GM21723 (cell line): ENCODE measurements at regions not wholly inside any gene's neighbourhood (a gene's known extent, or its start where the extent isn't known, plus 50 kb on each side); places are given as distances from the start of the nearest gene placed in this dataset.

Experiments
- ATAC-seq: cut with Tn5 transposase; IDR thresholded peaks from one replicate; pipeline ENCODE4 v1.9.1; 2021; ENCODE audit warnings: mild to moderate bottlenecking, moderate library complexity; ENCODE audit not compliant: unreplicated experiment

DNA sequence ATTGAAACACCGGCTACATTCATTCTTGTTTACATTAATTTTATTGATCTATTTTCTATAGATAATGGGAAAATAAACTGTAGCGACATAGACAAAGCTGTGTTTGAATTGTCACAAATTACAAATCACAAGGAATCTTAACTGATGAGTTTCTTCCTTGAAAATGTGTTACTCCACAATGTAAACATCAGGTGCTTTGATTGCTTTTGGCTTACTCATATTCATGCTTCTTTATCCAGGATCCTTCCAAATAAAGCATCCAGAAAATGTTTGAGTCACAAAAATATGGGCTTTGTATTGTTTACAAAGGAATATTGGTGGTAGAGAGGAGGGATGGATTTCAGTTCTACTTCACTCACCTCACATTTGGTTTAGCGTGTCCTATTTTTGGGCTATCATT, 64.0 kb downstream of the BMP2 start:
- ATAC-seq, result no peak

DNA sequence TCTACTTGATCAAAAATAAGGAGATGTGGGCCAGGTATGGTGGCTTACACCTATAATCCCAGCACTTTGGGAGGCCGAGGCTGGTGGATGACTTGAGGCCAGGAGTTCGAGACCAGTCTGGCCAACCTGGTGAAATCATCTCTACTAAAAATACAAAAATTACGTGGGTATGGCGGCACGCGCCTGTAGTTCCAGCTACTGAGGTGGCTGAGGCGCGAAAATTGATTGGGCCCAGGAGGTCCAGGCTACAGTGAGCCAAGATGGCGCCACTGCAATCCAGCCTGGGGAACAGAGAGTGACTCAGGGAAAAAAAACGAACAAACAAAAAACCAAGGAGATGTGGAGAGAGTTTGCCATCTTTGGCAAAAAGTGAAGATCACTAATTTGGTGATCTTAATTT, 65.3 kb downstream of the BMP2 start:
- no peak for ATAC-seq

DNA sequence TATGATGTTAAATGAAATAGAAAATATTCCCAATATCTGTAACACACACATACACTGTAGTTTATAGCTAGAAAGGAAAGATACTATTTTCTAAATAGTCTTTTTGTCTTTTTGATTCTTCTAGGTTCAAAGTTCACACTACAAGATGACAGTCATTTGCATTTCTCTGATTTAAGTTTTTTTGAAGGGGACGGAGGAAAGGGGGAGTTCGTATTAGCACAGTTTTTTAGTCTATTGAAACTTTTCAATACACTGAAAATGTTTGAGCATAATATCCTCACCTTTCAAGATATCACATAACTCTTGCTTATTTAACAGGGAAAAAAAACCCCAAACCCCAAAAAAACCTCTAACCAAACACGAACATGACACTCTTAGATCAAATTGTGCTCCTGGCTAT, 68.1 kb downstream of the BMP2 start:
- no peak for ATAC-seq

DNA sequence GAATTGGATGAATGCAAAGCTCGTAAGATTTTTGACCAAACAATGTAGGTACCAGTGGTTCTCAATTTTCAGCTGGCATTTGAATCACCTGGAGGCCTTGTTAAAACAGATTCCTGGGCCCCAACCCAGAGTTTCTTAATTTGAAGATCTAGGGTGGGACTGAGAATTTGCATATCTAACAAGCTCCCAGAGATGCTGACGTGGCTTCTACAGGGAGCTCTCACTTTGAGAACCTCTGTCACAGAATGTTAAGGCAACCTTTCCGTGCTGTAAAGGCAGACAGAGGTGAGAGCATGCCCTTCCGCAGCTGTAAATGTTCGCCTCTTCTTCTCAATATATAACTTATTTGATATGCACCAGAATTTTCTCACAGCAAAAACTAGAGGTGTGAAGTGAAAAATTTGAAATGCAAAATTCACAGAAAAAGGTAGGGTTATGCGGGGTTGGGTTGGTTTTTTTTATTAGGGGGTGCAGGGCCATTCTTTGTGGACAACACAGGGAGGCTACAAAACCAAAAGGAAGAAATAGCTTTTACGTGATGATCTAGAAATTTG, 69.4 kb downstream of the BMP2 start:
- ATAC-seq, result no peak

DNA sequence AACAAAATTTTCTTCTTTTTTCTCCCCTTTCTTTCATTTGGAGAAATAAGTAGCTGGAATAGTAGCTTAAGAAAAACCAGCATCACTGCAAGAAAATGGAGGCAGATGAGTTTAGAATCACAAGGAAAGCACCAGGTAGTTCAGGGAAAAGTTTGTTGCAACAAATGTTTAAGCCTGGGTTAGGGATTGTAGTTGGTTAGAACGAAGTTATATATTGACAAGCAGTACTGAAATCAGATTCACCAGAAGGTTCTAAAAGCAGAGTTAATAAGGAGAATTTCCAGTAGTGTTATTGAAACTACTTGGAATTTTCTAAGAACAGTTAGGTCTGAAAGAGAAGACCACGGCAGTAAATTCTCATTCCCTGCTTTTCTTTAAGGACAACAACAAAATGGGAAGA, 70.2 kb downstream of the BMP2 start:
- ATAC-seq, result no peak

DNA sequence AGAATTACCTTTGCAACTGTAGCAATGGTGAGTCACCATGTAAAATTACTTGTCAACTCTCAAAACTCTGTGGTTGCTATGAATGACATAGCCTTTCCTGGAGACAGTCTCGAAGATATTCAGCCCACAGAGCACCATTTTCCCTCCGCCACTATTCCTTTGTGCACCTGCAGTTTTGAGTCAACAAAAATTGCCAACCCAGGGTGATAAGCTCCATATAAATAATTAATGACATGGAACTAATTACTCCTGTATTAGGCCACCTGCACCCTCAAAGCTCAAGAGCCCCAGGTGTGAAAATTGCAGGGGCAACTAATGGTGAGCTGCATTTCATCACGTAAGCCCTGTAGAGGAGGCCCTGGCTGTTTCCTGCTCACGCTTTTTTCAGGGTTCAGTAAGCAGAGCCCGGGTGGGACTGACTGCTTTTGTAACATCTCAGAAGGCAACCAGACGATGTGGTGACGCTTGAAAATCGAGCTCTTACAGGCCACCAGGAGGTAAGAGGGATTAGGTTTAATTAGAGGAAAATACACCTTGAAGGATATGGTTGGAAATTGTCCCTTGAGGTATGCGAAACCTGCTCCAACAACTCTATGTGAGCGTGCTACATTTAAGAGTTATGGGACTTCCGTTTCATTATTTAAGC, 70.8 kb downstream of the BMP2 start:
- ATAC-seq, result no peak

DNA sequence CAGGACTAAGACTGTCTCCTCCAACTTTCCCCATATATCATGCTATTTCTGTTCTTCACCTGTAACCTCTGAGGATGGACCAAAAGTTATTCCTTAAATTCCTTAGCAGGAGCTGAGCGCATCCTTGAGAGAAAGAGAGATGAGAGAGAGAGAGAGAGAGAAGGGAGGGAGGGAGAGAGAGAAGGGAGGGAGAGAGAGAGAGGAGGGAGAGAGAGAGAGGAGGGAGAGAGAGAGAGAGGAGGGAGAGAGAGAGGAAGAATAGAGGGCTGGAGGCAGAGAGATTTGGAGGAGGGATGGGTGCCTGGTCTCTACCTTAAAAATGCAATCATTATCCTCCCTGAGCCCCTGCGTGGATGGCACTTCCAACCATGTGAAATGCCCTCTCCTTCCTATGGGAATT, 73.6 kb downstream of the BMP2 start:
- ATAC-seq, result no peak

DNA sequence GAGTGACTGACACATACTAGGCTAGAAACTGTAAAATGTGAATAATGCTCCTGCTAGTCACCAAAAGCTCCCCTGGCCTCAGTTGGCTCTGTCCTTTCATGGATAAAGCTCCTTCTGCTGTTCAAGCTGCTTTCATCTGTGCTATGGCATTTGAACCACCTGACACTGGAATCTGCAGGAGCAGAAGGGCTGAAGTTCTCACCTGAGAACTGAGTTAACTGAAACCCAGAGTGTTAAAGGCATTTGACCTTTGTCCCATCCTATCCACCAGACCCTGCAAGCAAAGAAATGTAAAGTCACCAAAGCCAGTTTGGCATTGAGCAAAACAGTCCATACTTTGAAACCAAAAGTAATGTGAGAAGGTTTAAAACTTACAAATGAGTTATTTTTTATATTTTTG, 77.7 kb downstream of the BMP2 start:
- ATAC-seq, result no peak

DNA sequence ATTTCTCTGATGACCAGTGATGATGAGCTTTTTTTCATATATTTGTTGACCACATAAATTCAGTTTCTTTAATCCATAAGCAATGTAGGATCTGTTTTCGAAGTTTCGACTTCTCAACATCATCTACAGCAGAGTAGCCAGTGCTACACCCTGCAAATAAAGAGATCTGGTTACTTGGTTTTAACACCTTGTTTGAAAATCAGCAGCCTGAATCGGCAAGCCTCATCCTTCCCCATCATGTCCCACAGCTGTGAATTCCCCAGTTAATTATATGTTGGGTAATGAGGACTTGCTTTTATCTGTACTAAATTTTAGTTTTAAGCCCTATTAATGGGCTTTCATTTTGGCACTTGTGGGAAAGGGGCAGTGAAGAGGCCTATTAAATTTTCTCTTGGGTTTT, 80.6 kb downstream of the BMP2 start:
- ATAC-seq, result no peak

DNA sequence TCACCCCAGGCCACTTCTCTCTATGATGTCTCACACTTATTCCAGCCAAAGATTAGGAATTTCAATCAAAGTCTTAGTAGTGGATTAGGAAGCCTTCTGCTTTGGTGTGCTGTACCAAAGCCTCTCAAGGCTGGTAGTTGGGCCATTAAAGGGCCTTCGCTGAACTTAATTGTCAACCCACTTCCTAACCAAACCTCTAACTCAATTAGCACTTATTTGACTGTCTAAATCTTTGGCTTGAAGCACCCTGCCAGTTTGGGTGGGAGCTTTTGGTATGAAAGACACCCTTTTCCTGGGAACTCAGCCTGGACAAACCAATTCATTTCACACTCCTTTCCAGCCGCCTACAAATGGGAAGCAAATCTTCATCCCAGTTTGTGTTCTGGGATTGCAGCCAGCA, 81.5 kb downstream of the BMP2 start:
- ATAC-seq, result no peak

DNA sequence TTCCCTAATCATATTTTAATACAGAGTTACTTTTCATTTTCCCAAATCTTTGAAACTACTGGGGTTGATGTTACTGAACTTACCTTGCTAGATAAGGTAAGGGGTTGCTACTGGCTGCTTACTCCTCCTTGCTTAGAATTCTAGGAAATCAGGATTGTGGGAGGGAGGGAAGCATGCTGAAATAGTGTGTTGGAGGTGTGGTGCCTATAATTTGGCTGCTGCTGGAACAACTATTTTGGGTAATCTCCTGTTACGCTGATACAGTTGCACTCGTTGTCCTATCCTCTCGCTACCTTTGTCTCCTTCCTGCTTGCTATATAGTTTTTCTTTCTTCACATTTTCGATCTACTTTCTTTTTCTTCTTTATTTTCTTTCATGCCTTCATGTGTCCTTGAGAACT, 83.7 kb downstream of the BMP2 start:
- no peak for ATAC-seq

DNA sequence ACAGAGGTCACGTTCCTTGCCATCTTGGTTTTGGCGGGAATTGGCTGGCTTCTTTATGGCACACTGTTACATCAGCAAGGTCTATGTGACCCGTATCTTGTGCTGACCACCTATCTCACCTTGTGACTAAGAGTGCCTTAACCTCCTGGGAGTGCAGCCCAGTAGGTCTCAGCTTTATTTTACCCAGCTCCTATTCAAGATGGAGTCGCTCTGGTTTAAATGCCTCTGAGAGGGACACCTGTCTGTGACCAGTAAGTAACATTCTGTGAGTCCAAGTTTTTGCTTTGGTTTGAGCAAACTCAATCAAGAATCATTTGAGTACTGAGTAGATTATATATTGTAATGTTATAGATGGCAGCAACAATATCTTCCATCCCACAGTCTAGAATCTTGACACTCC, 85.0 kb downstream of the BMP2 start:
- no peak for ATAC-seq

DNA sequence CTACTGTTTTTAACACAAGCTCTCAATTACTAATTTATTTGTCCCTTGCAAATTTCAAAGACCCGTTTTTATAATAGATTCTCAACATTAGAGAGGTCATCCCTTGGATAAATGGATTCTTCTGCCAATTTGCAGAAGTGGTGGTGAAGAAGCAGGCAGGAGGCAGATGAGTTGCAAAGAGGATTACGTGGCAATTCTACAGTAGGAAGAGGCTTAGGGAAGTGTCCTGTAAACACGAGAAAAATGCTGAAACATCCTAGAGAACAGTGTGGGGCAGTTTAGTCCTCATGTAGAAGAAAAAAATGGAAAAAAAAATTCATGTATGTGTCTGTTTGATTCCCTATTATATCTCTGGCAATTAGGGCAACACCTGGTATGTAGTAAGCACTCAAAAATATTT, 87.6 kb downstream of the BMP2 start:
- no peak for ATAC-seq

DNA sequence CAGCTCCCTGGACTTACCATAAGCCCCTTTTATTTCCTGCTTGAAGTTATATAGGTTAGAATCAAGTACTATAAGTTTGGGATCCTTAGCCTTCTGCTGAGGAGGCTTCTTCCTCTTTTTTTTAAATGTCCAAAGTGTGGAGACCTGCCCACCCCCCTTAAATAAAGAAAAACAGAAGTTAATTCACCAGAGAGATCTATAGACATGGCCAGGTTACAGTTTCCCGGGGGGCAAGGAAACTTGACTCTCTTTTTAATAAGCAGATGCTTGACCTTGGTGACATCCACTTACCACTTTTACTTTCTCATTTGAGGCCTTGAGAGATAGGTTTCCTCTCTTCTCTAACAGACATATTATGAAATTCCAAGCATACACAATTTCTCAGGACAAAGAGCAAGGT, 88.3 kb downstream of the BMP2 start:
- no peak for ATAC-seq

DNA sequence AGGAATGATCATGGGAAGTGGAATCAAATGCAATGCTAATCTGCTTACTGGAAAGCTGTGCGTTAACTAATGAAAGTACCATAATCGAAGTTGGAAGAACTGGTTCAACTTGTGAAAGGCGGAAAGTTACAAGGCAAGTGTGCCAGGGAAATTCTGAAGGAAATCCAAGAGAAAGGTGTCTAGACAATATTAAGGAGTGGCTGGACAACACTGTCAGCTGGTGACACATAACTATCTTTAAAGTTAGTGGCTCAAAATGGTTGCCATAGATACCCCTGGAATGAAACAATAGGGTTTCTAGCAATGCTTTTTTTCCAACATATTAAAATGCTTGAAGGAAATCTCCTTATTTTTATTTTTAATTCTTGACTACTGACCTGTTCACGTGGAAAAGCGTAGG, 90.4 kb downstream of the BMP2 start:
- ATAC-seq, result no peak

DNA sequence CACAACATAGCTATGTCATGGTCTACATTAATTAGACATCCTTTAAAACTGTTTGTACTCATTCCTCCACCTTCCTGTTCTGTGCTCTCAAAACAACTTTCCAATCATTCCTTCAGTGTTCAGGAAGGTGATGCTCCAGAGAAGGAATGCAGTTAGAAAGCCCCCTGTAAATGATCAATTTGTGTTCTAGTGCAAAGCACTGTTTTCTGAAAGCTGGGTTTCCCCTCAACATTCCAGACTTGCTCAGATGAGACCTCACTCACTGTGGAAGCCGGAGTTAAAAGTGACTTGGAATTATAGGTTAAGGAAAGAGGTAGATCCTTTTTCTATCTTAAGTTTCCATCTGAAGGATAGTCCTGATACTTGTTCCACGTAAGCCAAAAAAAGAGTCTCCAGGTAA, 95.9 kb downstream of the BMP2 start:
- no peak for ATAC-seq

DNA sequence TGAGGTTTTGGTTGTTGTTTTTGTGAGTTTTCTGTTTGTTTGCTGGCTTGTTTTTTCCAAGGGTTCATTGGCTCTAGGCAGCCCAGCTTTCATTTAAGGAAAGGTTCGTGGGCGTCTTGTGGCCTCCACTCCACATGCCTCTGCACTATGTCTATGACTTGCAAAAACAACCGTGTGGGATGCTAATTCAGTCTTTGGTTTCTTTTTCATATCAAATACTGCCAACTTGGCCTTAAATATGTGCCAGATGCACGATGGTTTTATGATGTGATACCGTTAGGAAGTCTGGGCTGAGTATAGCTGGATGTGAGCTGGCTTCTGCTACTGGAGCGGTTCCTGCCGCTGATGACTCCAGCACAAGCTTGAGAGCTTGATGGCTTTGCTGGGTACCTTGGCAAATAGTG, 96.3 kb downstream of the BMP2 start:
- no peak for ATAC-seq

DNA sequence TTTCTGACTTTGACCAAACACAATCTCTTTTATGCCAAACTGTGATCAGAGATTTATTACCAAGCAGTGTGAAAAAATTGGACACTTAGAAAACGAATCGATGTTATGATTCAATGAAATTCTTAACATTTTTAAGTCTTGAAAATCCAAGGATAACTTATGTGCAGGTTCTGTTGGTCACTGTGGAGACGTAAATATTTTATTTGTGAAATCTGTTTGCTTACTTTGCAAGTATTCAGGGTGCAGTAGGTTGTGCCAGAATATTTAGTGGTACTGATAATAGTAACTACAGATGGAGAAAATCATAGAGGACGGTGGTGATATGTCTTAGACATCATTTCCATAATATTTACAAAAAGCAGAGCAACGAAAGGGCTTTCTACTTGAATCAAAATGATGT, 97.3 kb downstream of the BMP2 start:
- no peak for ATAC-seq

DNA sequence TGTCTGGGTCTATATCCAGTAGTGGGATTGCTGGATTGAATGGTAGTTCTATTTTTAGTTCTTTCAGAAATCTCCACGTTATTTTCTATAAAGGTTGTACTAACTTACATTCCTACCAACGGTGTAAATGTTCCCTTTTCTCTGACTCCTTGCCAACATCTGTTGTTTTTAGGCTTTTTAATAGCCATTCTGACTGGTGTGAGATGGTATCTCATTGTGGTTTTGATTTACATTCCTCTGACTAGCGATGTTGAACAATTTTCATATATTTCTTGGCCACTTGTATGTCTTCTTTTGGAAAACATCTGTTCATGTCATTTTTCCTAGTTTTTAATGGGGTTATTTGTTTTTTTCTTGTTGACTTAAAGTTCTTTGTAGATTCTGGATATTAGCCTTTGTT, 99.3 kb downstream of the BMP2 start:
- no peak for ATAC-seq

DNA sequence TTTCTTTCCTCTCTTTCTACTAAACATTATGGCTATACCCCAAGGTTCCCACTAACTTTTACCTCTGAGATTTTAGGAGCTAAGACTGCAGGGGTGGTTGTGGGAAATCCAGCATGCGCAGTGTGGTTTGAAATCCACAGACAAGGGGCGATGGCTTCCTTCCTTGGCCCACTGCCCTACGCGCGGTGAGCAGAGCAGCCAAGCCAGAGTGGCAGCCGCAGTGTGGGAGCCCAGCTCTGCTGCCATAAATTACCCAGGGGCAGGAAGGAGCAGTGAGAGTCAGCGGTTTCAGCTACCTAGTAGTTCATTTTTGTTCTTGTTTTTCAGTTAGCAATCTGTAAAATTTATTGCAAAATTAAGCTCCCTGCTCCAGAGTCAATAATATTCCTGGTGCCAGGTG, 101.4 kb downstream of the BMP2 start:
- ATAC-seq, result no peak

DNA sequence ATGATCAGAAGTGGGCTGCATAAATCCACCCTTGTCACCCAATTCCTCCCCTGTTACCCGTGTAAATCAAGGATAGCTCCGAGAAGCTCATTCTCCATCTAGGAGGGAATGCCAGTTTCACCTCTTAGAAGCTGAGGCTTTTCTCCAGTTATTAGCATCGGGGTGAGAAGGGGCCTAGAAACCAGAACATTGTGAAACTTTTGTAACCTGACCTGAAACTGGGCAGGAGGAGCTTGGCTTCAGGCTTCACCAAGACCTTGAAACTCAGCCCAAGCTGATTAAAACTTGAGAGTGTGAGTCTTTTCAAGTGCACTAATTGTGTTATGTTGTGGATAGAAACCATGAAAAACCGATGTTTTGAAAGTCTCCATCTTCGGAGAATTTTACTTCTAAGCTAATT, 103.1 kb downstream of the BMP2 start:
- no peak for ATAC-seq

DNA sequence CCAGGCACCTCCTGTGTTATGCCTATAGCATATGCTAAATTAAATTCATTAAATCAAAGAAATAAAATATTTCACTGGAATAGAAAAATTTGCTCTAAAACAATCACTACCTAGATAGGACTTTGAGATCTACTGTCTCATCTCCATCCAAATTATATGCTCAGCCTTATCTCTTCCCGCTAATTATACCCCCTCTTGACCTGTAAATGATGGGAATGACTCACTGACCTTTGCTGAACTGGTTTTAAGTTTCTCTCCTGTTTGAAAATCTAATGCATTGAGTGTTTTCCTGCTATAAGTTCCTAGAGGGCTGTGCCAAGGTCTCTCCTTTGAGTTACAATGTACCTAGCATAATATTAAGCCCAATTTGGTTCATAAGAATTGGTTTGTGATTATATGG, 110.1 kb downstream of the BMP2 start:
- no peak for ATAC-seq

DNA sequence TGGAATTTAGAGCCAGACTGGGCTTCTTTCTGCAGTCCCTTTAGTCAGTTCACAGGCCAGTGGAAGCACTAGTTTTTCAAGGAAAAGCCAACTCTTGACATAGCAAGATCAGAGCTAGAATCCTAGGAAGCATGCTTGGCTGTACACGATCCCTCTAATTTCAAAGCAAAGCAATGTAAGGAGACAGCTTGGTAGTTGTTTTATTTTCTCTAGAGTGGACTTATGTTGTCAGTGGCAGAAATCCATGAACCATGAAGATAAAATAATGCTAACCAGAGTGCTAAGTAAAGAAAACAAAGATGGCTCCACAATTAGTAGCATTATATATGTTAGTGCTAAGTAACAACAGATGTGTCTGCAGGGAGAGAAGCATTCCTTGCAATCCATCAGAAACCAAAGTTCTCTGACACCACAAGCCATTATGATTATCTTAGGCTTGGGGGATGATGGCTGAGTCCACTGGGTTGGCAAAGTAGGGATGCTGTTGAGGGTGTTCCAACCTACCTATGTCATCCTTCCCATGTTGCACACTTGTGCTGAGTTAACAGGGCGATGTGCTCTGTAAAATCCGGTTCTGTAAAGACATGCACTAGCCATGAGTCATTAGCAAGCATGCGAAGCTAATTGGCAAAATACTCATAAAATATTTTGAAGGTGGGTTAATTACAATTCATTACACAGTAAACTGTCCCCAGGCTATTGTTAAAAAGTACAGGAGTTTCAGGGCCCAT, 115.2 kb downstream of the BMP2 start:
- no peak for ATAC-seq
